ENCODE measurements at regions not wholly inside any gene's neighbourhood (a gene's known extent, or its start where the extent isn't known, plus 50 kb on each side); places are given as distances from the start of the nearest gene placed in this dataset.
"Not testable (repeated sequence)": the region's sequence is repeated elsewhere in the genome, so short reads cannot be mapped to it uniquely, and the experiment has no call there.

GRCh38 chr1:188958461-188959115, 1519.1 kb downstream of the BRINP3 start:
- no peak for DNase-seq

- DNase-seq = no peak
Observed at GRCh38 chr1:188986745-188987417, 1490.8 kb downstream of the BRINP3 start.

GRCh38 chr1:188988589-188988988, 1489.1 kb downstream of the BRINP3 start:
- no peak for DNase-seq

- no peak for DNase-seq
Observed at GRCh38 chr1:188991221-188991930, 1486.3 kb downstream of the BRINP3 start.

GRCh38 chr1:189007824-189008223, 1469.8 kb downstream of the BRINP3 start:
- DNase-seq = no peak

GRCh38 chr1:189021577-189021976, 1456.1 kb downstream of the BRINP3 start:
- no peak for DNase-seq

GRCh38 chr1:189022015-189022414, 1455.6 kb downstream of the BRINP3 start:
- DNase-seq = no peak

GRCh38 chr1:189027512-189027911, 1450.2 kb downstream of the BRINP3 start:
- no peak for DNase-seq

GRCh38 chr1:189033169-189033568, 1444.5 kb downstream of the BRINP3 start:
- DNase-seq = no peak

- DNase-seq = no peak
Observed at GRCh38 chr1:189036628-189037027, 1441.0 kb downstream of the BRINP3 start.

GRCh38 chr1:189046127-189046526, 1431.5 kb downstream of the BRINP3 start:
- no peak for DNase-seq

- no peak for DNase-seq
Observed at GRCh38 chr1:189084811-189085210, 1392.9 kb downstream of the BRINP3 start.

GRCh38 chr1:189103956-189104355, 1373.7 kb downstream of the BRINP3 start:
- DNase-seq = no peak

- no peak for DNase-seq
Observed at GRCh38 chr1:189117072-189117770, 1360.4 kb downstream of the BRINP3 start.

- no peak for DNase-seq
Observed at GRCh38 chr1:189121941-189122340, 1355.7 kb downstream of the BRINP3 start.

- DNase-seq = no peak
Observed at GRCh38 chr1:189125694-189126093, 1352.0 kb downstream of the BRINP3 start.

GRCh38 chr1:189131576-189131975, 1346.1 kb downstream of the BRINP3 start:
- DNase-seq = no peak

GRCh38 chr1:189139748-189140147, 1337.9 kb downstream of the BRINP3 start:
- DNase-seq = not testable (repeated sequence)

- DNase-seq = no peak
Observed at GRCh38 chr1:189141056-189141455, 1336.6 kb downstream of the BRINP3 start.

- no peak for DNase-seq
Observed at GRCh38 chr1:189149547-189150375, 1327.9 kb downstream of the BRINP3 start.

GRCh38 chr1:189150624-189151023, 1327.0 kb downstream of the BRINP3 start:
- DNase-seq = no peak

- DNase-seq = no peak
Observed at GRCh38 chr1:189151361-189151760, 1326.3 kb downstream of the BRINP3 start.

- DNase-seq = no peak
Observed at GRCh38 chr1:189152685-189153084, 1325.0 kb downstream of the BRINP3 start.

Data from NCI-H187 treated with DMSO at 0.1 percent for 48 hours (cell line).